Ishikawa (cell line): ENCODE measurements at regions not wholly inside any gene's neighbourhood (a gene's known extent, or its start where the extent isn't known, plus 50 kb on each side); places are given as distances from the start of the nearest gene placed in this dataset.

Source experiments
- CEBPB ChIP-seq: IDR thresholded peaks from 2 replicates; pipeline ENCODE4 v1.6.1; 2012
- CREB1 ChIP-seq: IDR thresholded peaks from 2 replicates; pipeline ENCODE4 v1.6.1; 2012; ENCODE audit warnings: low read depth
- EGR1 ChIP-seq: IDR thresholded peaks from 2 replicates; pipeline ENCODE4 v1.6.1; 2012
- EP300 ChIP-seq: IDR thresholded peaks from 2 replicates; pipeline ENCODE4 v1.6.1; 2012; ENCODE audit warnings: borderline replicate concordance
- FOXM1 ChIP-seq: IDR thresholded peaks from 2 replicates; pipeline ENCODE4 v1.6.1; 2012; ENCODE audit warnings: low read depth, borderline replicate concordance
- NFIC ChIP-seq: IDR thresholded peaks from 2 replicates; pipeline ENCODE4 v1.6.1; 2012
- RAD21 ChIP-seq: IDR thresholded peaks from 2 replicates; pipeline ENCODE4 v1.6.1; 2012; ENCODE audit warnings: low read depth
- REST ChIP-seq: IDR thresholded peaks from 2 replicates; pipeline ENCODE4 v1.6.1; 2012; ENCODE audit warnings: low read depth, mild to moderate bottlenecking
- TAF1 ChIP-seq: IDR thresholded peaks from 2 replicates; pipeline ENCODE4 v1.6.1; 2012; ENCODE audit warnings: low read depth, mild to moderate bottlenecking
- TCF12 ChIP-seq: IDR thresholded peaks from 2 replicates; pipeline ENCODE4 v1.6.1; 2012; ENCODE audit warnings: low read depth
- TEAD4 ChIP-seq: IDR thresholded peaks from 2 replicates; pipeline ENCODE4 v1.6.1; 2012
- YY1 ChIP-seq: IDR thresholded peaks from 2 replicates; pipeline ENCODE4 v1.6.1; 2012; ENCODE audit warnings: low read depth
- ZBTB7A ChIP-seq: IDR thresholded peaks from 2 replicates; pipeline ENCODE4 v1.6.1; 2012; ENCODE audit warnings: low read depth
- TF ChIP-seq, protein P1 (sequence below): IDR thresholded peaks from 2 replicates; pipeline ENCODE4 v1.6.1; 2012
- TF ChIP-seq, protein P2 (sequence below): IDR thresholded peaks from 2 replicates; pipeline ENCODE4 v1.6.1; 2012

DNA sequence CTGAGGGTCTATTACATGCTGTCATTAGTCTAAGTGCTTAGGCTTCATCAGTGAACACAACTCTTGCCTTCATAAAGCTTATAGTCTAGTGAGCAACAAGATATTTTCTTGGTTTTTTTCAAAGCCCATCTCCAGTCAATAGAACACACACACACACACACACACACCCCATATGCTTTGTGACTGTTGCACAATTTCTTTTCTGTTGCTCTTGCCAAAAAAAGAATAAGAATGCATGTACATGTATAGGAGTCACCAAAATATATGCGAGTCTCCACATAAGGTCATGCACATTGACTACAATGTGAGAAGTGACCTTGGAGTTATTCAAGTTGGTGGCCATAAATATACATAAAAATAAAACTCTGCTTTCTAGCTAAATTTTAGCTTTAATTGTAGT is 351.5 kb upstream of the TLE4 start:
- no peak for TF ChIP-seq EGR1
- TF ChIP-seq ZBTB7A, result no peak
- TF ChIP-seq, protein P1, sequence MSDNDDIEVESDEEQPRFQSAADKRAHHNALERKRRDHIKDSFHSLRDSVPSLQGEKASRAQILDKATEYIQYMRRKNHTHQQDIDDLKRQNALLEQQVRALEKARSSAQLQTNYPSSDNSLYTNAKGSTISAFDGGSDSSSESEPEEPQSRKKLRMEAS, result no peak
- no peak for TF ChIP-seq NFIC
- TF ChIP-seq REST, result no peak
- TF ChIP-seq EP300, result no peak
- TF ChIP-seq RAD21, result no peak
- TF ChIP-seq CEBPB, result no peak

- TF ChIP-seq RAD21 (no peak), NFIC (no peak), ZBTB7A (no peak), FOXM1 (no peak), TCF12 (no peak), CEBPB (no peak), YY1 (no peak), EGR1 (no peak)
Observed at GRCh38 chr9:79220666-79221065, 351.1 kb upstream of the TLE4 start.

DNA sequence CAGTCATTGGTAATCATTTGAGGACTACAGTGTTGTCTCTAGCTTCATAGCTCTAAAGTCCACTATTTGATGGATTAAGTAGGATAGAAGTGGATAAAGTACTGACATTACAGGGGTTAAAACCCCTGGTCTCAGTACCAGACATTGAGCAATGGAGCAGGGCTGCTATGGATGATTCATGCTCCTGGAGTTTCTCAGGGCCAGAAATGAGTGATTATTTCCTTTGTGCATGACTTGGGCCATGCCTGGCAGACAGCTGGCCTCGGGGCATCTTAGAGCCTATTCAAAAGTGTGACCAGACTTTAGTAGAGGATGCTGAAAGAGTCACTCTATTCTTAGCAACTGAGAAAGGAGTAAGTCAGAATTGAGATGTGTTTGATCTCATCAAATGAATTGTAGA is 350.7 kb upstream of the TLE4 start:
- no peak for TF ChIP-seq CREB1
- TF ChIP-seq CEBPB, result no peak
- TF ChIP-seq TCF12, result no peak
- no peak for TF ChIP-seq REST
- TF ChIP-seq RAD21, result no peak
- TF ChIP-seq ZBTB7A, result no peak
- no peak for TF ChIP-seq TEAD4
- TF ChIP-seq NFIC, result no peak
- TF ChIP-seq YY1, result no peak
- no peak for TF ChIP-seq FOXM1
- TF ChIP-seq TAF1, result no peak
- TF ChIP-seq EGR1, result no peak
- TF ChIP-seq, protein P1, result no peak
- no peak for TF ChIP-seq EP300
- TF ChIP-seq, protein P2, sequence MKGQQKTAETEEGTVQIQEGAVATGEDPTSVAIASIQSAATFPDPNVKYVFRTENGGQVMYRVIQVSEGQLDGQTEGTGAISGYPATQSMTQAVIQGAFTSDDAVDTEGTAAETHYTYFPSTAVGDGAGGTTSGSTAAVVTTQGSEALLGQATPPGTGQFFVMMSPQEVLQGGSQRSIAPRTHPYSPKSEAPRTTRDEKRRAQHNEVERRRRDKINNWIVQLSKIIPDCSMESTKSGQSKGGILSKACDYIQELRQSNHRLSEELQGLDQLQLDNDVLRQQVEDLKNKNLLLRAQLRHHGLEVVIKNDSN, result no peak

DNA sequence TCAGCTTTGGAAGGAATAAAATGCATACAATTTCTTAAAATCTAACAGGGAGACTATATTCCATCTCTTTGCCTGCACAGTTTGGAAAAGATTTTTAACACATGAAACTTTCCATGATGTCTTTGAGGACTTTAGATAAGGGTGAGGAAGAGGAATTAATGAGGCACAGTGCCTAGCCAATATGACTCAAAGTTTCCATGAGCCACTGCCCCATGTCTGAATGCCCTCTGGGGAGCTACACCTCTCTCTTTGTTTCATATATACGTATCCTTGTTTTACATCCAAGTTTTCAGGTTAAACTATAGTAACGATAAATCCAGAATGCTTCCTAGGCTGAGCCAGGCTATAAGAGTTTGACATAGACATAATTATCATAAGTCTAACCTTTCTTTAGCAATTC is 349.3 kb upstream of the TLE4 start:
- TF ChIP-seq ZBTB7A (no peak), TAF1 (no peak), EGR1 (no peak)

- TF ChIP-seq FOXM1, result no peak
- TF ChIP-seq YY1, result no peak
- TF ChIP-seq CREB1, result no peak
- TF ChIP-seq, protein P1, result no peak
- no peak for TF ChIP-seq RAD21
- no peak for TF ChIP-seq TAF1
- TF ChIP-seq NFIC, result no peak
- TF ChIP-seq EP300, result no peak
- TF ChIP-seq CEBPB, result no peak
- TF ChIP-seq TEAD4, result no peak
- TF ChIP-seq, protein P2, result no peak
- TF ChIP-seq ZBTB7A, result no peak
Observed at GRCh38 chr9:79224672-79225433, 346.9 kb upstream of the TLE4 start.

DNA sequence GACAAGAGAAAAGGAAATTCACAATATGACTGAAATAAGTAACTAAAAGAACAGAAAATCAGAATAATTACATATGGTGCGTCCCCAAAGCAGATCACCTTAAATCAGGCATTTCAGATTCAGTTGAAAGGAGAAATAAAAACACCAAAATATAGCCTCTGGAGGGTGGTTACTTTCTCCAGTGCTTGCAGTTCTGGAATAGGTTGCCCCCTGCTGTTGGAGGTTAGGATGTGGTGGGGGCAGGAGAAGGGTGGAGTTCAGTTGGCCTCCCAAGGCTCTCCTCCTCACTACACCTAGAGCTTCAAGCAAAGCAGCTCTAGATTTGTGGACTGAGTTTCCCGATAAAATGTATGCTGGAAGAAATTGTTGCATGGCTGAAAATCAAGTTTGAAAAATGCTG is 338.2 kb upstream of the TLE4 start:
- TF ChIP-seq TAF1 (no peak), EGR1 (no peak), TEAD4 (no peak), NFIC (no peak), CREB1 (no peak), FOXM1 (no peak), RAD21 (no peak), TCF12 (no peak)
- TF ChIP-seq, protein P2, result no peak
